Muscle of back (tissue), 3 donors: ENCODE measurements at regions not wholly inside any gene's neighbourhood (a gene's known extent, or its start where the extent isn't known, plus 50 kb on each side); places are given as distances from the start of the nearest gene placed in this dataset.

Experiments
- DNase-seq, 3 donors: peaks; one replicate each; pipeline versions ENCODE4 v3.0.0 to v3.0.0-alpha.2; 2013

DNA sequence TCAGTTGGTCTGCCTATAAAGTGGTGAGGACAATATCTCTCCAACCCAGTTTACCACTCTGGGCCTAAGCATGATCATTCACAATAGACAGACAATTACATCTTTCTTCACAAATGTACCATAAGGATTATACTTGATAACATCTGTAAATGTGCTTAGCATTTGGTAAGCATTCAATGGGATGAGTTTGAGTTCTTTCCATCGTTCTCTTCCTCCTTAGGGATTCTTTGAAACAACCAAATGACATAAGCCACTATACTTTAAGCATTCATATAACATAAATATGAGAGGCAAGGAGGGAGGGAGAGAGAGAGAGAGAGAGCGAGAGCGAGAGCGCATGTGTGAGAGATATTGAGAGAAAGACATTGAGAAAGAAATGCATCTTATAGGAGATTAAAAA is 303.3 kb upstream of the CBLB start:
- DNase-seq: peak in 1 of 3 donors; percentile 77

DNA sequence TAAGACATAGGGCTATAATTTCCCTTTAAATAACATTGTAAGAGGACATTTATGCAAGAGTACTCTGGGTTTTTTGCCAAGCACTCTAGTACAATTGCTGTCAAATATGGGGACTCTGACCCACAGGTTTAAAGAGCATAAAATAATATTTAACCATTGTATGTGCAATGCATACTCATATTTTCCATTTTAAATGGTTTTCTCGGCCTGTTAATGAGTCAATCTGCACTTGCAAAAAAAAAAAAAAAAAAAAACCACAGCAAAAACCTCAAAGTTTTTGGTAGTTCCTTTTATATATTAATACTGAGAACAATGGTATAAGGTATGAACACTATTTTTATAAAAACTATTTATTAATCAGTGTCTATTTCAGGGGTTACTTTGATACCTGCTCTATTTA is 304.0 kb upstream of the CBLB start:
- no peak for DNase-seq

DNA sequence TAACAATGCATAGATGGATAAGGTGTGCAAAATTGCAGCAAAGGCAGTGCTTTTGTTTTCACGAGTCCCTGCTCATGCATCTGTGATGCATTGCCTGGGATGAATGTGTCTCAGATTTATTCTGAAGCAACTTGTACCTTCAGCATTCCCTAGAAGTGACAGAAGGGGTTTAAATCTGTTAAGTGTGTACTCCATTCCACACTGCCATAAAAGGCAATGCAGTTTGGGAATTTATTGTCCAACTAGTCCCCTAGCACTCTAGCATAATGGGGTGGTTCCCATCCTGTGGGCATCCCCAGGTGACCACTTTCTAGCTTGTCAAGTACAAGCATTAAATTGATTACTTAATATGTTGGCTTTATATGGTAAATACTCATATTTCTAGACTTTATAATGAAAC is 306.5 kb upstream of the CBLB start:
- DNase-seq: no peak

DNA sequence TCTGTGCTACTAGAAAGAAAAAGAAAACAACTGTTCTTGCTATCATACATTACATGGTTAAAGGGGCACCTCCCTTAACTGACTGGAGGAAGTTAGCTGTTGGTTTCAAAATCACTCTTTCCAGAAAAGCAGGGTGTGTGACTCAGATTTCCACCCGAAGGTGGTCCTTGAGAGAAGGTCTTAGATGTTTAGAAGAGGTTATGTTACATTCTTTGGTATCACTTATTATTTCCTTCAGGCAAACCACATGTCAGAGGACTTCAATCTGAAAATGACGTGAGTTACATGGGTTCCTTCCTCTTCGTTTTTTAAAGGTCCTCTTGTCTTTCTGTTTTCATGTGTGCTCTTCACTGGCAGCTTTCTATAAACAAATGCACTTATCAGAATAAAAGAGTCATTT is 307.9 kb upstream of the CBLB start:
- DNase-seq: no peak

DNA sequence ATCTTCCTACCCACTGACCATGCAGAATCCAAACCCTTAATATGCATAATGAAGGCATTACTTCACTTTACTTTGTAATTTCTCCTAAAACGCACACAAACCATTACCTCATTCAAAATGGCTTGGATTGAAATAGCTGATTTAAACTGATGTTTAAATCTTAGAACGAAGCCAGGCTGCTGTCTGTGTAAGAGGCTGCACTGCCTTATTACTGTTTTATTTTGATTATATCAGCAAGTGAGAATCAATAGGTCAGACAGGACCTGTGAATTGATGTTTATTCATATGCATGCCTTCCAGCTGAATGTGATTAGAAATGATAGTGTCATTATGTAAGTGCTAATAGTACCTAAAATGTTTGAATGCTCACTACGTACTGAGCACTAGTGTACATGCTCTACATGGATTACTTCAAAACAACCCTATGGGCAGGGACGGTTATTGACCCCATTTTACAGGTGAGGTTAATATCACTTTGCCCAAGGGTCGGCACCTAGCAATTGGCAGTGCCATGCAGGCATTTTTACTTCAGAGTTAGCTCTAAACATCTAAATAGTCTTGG is 314.2 kb upstream of the CBLB start:
- no peak for DNase-seq

DNA sequence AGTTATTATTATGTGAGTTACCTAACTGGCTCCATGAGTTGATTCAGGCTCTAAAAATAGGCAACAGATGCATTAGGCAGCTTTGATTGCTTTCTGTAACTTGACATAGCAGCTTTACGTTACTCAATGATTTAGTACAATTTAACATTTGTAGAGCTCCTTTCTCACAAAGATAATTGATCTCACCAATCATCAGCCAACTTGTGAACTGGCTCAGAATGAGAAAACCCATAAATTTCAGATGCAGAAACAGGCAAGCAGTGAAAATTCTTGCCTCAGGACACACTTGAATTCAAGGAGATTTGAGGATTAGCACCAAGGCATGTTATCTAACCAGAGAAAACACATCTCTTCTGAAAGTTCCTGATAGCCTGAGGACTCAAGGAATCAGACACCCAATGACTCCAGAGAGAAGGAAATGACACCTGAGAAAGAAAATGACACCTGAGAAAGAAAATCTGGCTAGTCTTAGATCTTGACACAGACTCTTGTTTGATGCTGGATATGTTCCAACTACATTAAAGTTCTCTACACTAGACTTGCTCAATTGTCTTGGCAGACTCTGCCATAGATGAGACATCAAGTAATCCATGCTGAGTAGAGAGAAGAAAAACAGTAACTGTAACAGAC is 315.1 kb upstream of the CBLB start:
- peak in 2 of 3 donors; percentile 29 to 51 for DNase-seq

DNA sequence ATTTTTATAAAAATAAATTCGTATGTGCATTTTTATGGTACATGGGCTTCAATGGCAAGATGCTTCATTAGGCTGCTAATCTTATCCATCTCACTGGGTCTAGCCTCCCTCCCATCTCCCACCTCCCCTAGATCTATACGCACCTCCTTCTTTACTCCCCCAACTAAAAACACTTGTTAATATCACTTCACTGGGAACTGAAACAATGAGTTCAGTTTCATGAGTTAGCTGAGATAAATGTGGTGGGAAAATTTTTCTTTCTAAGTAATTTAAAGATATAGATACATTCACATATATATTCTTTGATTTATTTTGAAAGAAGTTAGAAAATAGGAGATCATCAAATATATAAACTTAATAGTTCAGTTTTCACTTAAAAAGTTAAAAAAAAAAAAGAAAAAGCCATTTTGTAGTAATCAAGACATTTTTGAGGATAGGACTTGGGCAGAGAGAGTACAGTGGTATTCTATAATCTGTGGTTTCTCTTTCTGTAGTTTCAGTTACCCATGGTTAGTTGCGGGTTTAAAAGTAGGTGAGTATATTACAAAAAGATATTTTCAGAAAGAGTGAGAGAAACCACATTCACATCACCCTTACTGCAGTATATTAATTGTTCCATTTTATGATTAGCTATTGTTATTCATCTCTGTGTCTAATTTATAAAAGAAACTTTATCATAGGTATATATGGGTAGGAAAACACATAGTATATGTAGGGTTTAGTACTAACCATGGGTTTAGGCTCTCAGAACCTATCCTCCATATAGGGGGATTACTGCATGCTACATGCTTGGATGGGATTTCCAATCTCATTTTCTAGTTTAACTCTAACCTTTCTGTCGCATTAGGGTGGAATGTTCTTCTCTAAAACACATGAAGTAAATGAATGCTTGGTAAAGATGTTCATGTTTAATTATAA is 316.0 kb upstream of the CBLB start:
- no peak for DNase-seq

DNA sequence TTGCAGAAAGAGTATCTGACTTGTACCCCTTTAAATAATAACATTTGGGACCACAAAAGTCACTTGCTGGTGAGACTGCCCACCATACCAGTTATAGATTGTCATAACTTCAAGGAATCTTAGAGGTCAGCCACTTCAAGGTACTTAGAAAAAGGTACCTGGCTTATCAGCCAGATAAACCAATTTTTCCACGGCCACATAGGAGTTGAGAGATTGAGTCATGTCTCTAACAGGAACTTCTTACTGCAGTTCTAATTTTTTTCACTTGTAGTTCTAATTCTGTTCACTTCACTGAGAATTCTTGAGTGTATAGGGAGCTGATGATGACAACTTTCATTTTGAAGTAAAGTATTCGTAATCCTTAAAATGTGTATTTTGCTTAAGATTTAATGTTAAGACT is 317.1 kb upstream of the CBLB start:
- DNase-seq: no peak

DNA sequence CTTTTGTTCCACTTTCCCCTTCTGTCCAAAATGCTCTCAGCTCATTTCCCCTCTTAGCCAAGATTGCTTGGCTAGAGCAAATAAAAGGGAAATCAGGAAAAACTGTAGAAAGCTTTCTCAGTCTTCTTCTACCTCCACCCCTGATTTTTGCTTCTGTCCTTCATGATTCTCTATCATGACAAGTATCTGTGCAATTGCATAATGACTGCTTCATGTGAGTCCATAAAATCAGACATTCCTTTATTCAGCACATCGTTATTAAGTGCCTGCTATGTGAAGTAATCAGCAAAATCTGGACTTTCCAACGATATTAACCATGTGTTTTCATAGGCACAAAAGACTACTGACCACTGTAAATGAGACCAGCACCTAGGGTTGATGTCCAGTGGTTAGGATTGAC is 321.5 kb upstream of the CBLB start:
- DNase-seq: no peak

DNA sequence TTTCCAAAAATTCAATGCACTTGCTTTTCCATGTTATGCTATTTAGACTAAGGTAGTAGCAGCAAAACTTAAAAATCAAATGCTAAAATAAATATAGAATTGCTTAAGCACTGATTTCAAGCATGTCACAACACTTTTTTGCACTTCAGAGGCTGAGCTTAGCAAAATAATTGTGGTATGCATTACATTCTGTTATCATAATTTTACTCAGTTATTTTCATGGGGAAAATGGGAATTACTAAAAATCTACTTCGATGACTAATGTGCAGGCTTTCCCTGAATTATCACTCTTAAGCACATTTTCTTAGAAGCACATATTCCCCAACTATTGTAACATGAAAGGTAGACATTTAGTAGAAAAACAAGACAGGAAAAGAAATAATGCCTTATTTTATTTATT is 322.4 kb upstream of the CBLB start:
- DNase-seq: no peak

DNA sequence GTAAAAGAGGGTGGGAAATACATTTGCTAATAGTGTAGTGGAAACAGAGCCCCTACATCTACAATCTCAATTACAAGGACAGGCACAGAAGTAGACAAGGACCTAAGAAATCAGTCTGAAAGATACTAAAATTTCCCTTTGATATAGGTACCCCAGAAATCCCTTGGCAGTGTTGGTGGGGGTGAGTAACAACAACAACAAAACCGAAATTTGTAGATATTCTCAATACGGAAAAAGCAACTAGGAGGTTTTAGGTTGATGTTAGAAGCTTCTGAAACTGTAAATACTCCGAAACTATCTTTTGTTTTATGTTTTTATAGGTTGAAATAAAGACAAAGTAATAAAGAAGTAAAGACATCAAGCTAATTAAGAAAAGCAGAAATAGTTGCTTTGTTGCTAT is 323.1 kb upstream of the CBLB start:
- no peak for DNase-seq

DNA sequence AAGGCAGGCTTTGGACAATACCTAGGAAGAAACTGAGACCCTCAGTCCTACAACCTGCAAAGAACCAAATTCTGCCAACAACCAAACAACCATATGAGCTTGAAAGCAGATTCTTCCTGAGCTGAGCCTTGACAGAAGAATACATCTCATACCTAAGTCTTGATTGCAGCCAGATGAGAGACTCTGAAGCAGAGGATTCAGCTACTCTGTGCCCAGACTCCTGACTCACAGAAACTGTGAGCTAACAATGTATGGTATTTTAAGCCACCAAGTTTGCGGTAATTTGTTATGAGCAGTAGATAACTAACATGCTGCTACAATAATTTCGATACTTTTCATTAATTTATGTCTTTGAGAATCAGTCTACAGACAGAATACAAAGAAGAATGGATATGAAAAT is 325.1 kb upstream of the CBLB start:
- no peak for DNase-seq

DNA sequence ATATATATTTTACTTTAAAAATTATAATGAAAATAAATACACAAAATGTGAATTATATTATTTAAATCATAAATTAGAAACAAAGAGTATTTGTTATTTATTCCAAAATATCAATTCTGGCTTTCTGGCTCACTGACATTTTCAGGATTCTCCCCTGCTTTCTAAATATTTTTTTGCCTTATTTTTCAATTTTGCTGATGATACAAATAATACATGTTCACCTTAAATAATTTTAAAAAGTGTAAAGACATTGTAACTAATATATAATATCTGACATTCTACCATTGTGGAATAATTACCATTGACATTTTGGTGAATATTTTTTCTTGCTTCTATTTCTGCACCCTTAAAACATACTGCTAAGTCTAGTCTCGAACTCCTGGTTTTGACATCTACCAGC is 325.9 kb upstream of the CBLB start:
- no peak for DNase-seq

DNA sequence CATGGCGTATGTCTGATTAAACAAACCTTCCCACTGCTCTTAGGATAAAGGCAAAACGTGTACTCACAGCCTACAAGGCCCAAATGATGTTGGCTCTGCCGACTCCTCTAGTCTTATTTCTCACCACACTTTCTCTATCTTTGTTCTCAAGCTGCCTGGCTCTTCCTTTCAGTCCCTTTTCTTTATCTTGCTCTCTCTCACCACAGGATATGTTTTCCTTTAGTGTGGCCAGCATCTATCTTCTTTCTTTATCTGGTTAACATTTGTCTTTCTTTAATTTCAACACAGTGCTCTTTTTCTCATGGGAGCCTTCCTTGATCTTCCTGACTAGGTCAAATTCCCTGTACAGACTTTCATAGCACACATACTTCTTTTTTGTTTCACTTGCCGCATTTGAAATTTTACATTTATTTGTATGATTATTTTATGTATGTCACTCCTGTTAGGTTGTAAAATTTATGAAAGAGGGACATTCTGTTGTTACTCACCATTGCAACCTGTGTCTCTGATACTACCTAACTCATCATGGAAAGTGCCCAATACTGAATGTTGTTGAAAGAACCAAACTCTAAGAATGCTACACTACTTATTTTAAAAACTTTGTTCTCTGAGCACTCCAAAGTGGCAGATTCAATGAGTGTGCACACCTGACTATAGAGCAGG is 328.9 kb upstream of the CBLB start:
- no peak for DNase-seq

DNA sequence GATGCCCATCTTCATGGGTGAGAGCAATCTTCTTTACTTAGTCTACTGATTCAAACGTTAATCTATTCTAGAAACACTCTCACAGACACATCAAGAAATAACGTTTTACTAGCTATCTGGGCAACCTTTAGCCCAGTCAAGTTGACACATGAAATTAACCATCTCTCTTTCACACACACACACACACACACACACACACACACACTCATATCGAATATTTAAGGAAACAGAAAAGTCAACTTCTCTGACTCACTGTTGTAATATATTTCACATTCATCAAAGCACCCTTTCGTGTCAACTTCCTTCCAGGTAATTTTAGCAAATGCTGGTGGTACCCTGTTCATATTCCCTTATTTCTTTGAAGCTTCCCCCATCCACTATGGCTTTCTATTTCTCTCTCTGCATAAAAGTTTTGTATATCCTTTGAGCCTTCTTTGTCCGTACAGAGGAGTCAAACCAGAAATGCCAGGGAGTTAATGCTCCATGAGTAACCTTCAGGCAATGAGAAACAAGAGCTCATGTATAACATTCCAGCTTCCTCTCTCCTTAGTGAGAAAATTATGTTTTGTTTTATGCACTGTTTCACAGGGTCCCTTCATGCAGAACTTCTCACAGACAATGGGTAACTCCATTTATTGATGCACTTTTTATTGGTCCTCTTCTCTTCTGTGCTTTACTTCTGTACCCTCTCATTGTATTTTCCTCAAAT is 335.5 kb upstream of the CBLB start:
- no peak for DNase-seq

DNA sequence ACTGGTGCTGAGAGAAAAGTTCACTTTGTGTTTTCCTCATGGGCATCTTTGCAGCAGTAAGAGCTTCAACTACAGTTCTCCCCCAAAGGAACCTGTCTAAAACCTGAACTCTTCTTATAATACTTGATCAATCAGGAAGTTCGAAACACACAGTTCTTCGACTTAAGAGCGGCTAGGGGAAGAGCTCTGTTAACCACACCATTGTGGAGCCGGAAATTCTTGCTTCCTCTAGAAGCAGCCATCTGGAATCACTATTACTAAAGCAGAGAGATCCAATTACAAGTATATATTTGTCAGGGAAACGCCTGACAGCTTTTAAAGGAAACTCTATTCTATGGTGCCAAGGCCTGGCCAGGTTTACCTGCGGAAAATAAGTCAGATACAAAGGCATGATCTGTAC is 337.3 kb upstream of the CBLB start:
- DNase-seq: peak; percentile 45 to 79 (median 58)

DNA sequence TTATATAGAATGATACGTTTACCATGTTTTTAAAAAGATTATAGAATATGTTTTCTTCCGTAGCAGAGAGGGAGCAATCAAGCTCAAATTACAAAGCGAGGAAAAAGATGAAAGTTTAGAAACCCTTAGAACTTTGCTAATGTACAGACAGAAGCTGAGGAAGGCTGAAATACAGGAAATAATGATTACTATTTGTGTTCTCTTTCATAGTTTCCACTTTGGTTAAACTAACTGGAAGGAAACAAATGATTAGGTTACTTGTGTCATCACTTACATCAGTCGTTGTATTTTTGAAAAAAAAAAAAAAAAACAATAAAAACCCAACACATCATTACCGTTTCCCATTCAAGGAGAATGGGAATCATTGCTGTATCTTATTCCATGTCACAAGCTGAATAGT is 337.8 kb upstream of the CBLB start:
- DNase-seq: no peak

DNA sequence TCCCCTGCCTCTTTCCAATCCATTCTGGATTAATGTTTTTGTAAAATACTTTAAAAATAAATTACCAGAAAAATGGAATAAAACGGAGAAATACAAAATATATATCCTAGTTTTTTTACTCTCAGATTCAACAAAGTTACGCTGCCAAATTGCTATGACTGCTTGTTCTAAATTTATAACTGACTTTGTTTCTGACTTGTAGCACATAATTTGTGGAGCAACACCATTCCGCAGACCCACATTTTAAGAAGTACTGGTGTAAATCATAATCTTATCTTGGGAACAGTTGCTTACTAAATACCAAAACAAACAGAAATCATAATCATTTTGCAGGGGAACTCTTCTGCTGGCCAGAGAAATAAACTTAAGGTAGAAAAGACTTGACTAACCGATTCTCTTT is 339.4 kb upstream of the CBLB start:
- DNase-seq: peak in 1 of 3 donors; percentile 43

DNA sequence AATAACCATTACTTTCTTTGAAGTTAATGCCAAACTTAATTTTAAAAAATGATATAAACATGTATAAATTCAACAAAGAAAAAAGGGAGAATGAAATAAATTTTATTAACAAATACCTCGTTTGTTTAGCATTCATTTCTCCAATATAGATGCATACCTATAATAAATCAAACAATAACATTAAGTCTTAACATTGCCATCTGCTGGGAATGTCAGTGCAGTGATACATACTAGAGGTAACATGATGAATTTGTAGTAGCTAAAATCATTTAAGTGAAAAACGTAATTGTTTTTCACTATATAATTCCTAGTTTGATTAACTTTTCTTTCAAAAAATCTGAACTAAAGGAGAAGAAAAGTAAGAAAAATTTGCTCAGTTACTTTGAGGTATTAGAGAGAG is 340.2 kb upstream of the CBLB start:
- no peak for DNase-seq

DNA sequence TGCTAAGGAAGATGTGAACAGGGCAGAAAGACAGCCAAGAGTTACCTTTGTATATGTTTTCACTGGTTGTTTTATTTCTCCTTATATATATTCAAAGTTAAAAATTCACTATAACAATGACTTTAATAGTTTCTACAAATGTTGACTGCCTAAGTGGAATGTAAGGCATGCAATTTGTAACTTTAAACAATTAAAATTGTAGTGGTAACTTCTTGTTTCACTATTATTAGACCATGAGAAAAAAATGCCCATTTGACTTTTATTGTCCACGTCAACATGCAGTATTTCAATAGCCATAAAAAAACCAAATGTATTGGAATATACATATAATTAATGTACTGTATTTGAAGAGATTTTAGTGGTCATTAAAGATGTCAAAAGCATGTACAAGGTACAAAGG is 340.7 kb upstream of the CBLB start:
- DNase-seq: no peak

DNA sequence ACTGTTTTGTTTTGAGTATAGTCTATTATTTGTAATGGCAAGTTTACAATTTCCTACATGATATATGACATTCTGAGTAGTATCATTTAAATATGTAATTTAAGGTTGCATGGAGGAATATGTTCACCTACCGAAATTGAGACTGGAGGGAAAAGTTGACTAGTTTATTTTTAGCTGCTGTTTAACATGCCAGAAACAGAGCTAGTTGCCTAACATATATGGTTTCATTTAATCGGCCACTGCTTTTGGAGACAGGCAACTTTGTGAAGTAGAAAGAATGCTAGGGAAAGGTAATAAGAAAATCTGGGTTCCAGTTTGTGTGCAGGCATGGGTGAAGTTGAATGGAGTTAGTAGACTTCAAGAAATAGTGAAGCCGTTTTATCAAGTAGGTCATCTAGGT is 342.1 kb upstream of the CBLB start:
- DNase-seq: no peak

DNA sequence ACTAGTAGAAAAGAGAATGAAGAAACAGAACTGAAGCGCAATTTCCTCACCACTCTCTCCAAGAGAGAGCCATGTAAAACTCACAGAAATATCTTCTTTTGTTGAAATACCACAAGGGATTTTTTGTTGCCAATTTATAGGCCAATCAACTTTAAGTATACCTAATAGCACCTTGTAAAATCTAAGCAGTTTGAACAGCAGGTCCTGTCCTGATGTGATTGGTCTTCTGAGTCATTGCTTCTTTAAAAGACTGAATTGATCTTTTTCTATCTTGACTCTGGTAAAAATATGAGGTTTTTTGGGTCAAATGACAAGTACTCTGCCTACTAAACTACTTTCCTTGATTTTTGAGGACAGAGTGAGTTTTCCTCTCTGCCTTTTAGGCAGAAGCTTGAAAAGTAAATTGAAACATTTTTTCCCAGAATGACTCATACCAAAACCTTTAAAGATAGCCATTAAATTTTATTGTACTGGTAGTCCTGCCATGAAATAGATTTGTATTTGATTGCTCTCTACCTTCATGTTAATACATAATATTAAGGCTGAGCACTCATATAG is 343.9 kb upstream of the CBLB start:
- no peak for DNase-seq
